HFF-Myc (cell line): ENCODE measurements at regions not wholly inside any gene's neighbourhood (a gene's known extent, or its start where the extent isn't known, plus 50 kb on each side); places are given as distances from the start of the nearest gene placed in this dataset.

Source experiments
- DNase-seq: peaks from one replicate; pipeline ENCODE4 v3.0.0-alpha.2; 2011; ENCODE audit warnings: low read depth; ENCODE audit errors: extremely low read depth
- H3K4me3 ChIP-seq: replicated peaks from 2 replicates; pipeline ENCODE4 v1.5.1; 2011; ENCODE audit warnings: low read depth, mild to moderate bottlenecking, control low read depth, low read length
- CTCF ChIP-seq: IDR thresholded peaks from 2 replicates; pipeline ENCODE4 v1.5.1; 2012; ENCODE audit warnings: mild to moderate bottlenecking, low read depth, low read length, control low read depth; ENCODE audit errors: missing control alignments

GRCh38 chr5:60402161-60402785 is 297.7 kb downstream of the DEPDC1B start:
- H3K4me3 ChIP-seq, result no peak overlapping the region
- DNase-seq, result no peak
- no peak for TF ChIP-seq CTCF

GRCh38 chr5:60401526-60401925 is 298.4 kb downstream of the DEPDC1B start:
- no peak overlapping the region for H3K4me3 ChIP-seq
- no peak for DNase-seq
- TF ChIP-seq CTCF, result no peak

- H3K4me3 ChIP-seq, result no peak overlapping the region
- TF ChIP-seq CTCF, result no peak
- no peak for DNase-seq
Observed at GRCh38 chr5:60399507-60399906, 300.5 kb downstream of the DEPDC1B start.

GRCh38 chr5:60395712-60396329 is 304.1 kb downstream of the DEPDC1B start:
- DNase-seq, result no peak
- no peak overlapping the region for H3K4me3 ChIP-seq
- peak; percentile 16 for TF ChIP-seq CTCF

- DNase-seq, result no peak
- no peak for TF ChIP-seq CTCF
- no peak overlapping the region for H3K4me3 ChIP-seq
Observed at GRCh38 chr5:60387051-60387440, 312.9 kb downstream of the DEPDC1B start.

GRCh38 chr5:60386436-60387050 is 313.4 kb downstream of the DEPDC1B start:
- TF ChIP-seq CTCF, result no peak
- no peak for DNase-seq
- no peak overlapping the region for H3K4me3 ChIP-seq
